Esophagus muscularis mucosa (tissue), 3 donors: ENCODE measurements at regions not wholly inside any gene's neighbourhood (a gene's known extent, or its start where the extent isn't known, plus 50 kb on each side); places are given as distances from the start of the nearest gene placed in this dataset.

Experiments
- POLR2A ChIP-seq: fragments of 450-650 bp; IDR thresholded peaks from one replicate; pipeline ENCODE4 v1.6.1; 2017; ENCODE audit warnings: antibody characterized with exemption, moderate library complexity, mild to moderate bottlenecking, low read depth
- POLR2AphosphoS5 ChIP-seq, 2 donors: sonication (generic); formaldehyde crosslinking; IDR thresholded peaks; one replicate each; pipeline ENCODE4 v1.6.1; 2017; ENCODE audit warnings: antibody characterized with exemption in 2 of 2
- TF ChIP-seq, protein P1 (sequence below), 3 experiments: fragments of 200-600 bp in 2 of 3; fragments of 450-650 bp in 1 of 3; sonication (generic) in 2 of 3; IDR thresholded peaks; one replicate each; pipeline ENCODE4 v1.5.1; 2017 to 2019; ENCODE audit warnings: antibody characterized with exemption in 3 of 3, mild to moderate bottlenecking in 2 of 3, moderate library complexity in 1 of 3

DNA sequence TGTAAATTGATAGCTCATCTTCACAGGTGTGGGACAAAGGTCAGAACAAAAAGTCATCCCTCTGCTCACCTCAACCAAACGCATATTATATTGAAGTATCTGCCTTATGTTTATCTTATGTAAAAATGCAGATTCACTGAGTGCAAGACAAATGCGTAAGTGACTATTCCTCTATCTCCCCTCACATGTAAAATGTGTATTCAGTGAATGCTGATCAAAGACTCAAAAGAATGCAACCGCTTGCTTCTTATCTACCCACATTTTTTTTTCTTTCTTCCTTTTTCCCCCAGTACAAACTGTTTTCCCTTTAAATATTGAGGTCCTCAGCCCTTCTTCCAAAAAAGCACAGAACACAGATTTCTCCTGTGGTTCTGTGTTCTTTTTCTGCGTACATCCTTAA, 1882.9 kb downstream of the NCAM2 start:
- TF ChIP-seq POLR2A = no peak
- TF ChIP-seq POLR2AphosphoS5 (IDR thresholded peaks at IDR 0.05) = no peak
- TF ChIP-seq, protein P1, sequence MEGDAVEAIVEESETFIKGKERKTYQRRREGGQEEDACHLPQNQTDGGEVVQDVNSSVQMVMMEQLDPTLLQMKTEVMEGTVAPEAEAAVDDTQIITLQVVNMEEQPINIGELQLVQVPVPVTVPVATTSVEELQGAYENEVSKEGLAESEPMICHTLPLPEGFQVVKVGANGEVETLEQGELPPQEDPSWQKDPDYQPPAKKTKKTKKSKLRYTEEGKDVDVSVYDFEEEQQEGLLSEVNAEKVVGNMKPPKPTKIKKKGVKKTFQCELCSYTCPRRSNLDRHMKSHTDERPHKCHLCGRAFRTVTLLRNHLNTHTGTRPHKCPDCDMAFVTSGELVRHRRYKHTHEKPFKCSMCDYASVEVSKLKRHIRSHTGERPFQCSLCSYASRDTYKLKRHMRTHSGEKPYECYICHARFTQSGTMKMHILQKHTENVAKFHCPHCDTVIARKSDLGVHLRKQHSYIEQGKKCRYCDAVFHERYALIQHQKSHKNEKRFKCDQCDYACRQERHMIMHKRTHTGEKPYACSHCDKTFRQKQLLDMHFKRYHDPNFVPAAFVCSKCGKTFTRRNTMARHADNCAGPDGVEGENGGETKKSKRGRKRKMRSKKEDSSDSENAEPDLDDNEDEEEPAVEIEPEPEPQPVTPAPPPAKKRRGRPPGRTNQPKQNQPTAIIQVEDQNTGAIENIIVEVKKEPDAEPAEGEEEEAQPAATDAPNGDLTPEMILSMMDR (IDR thresholded peaks at IDR 0.05) = no peak
